ENCODE measurements at regions not wholly inside any gene's neighbourhood (a gene's known extent, or its start where the extent isn't known, plus 50 kb on each side); places are given as distances from the start of the nearest gene placed in this dataset.
"Not testable (repeated sequence)": the region's sequence is repeated elsewhere in the genome, so short reads cannot be mapped to it uniquely, and the experiment has no call there.

- H3K9ac ChIP-seq, result no peak overlapping the region
- no peaks in the 10 kb centered on the region for H3K36me3 ChIP-seq
- TF ChIP-seq Cebpa-rat (IDR thresholded peaks at IDR 0.05), result no peak
- no peaks in the 10 kb centered on the region for H3K27me3 ChIP-seq
- no peak overlapping the region for H3K4me3 ChIP-seq
- no peak overlapping the region for H3K4me2 ChIP-seq
- peaks cover 0 to 19% (median 10%) of the 10 kb centered on the region in 11 experiments; a peak in 14 of 22 replicates for H3K9me3 ChIP-seq (replicated peaks in 1 of 11)
- no peaks in the 10 kb centered on the region for H3K4me1 ChIP-seq
- no peaks in the 10 kb centered on the region for H4K20me1 ChIP-seq
- H3K27ac ChIP-seq, result no peak overlapping the region
These were observed 469.5 kb upstream of the PIK3R1 start for GRCh38 chr5:67746103-67746502.

- H3K4me2 ChIP-seq, result no peak overlapping the region
- H3K9ac ChIP-seq, result no peak overlapping the region
- peaks cover 0 to 15% (median 0%) of the 10 kb centered on the region in 11 experiments; a peak in 3 of 22 replicates for H3K9me3 ChIP-seq (replicated peaks in 1 of 11)
- TF ChIP-seq Cebpa-rat (IDR thresholded peaks at IDR 0.05), result no peak
- H3K36me3 ChIP-seq, result no peaks in the 10 kb centered on the region
- H3K4me3 ChIP-seq, result no peak overlapping the region
- no peaks in the 10 kb centered on the region; a peak in 2 of 20 replicates for H3K4me1 ChIP-seq
- no peaks in the 10 kb centered on the region for H3K27me3 ChIP-seq
- H3K27ac ChIP-seq, result no peak overlapping the region
- no peaks in the 10 kb centered on the region for H4K20me1 ChIP-seq
These were observed 482.6 kb upstream of the PIK3R1 start for GRCh38 chr5:67732921-67733320.

GRCh38 chr5:67732471-67732870 lies 483.1 kb upstream of the PIK3R1 start:
- Histone ChIP-seq H3K27ac (no peak overlapping the region), H3K4me3 (no peak overlapping the region), H3K9ac (no peak overlapping the region), H3K4me1 (no peaks in the 10 kb centered on the region; a peak in 2 of 20 replicates), H3K36me3 (no peaks in the 10 kb centered on the region), H3K27me3 (no peaks in the 10 kb centered on the region), H3K9me3 (replicated peaks in 1 of 11) (peaks cover 0 to 15% (median 0%) of the 10 kb centered on the region in 11 experiments; a peak in 3 of 22 replicates), H3K4me2 (no peak overlapping the region), H4K20me1 (no peaks in the 10 kb centered on the region)
- no peak for TF ChIP-seq Cebpa-rat (IDR thresholded peaks at IDR 0.05)

- Histone ChIP-seq H3K27me3 (no peaks in the 10 kb centered on the region), H3K4me2 (no peak overlapping the region), H4K20me1 (no peaks in the 10 kb centered on the region), H3K4me1 (no peaks in the 10 kb centered on the region; a peak in 2 of 20 replicates), H3K9me3 (replicated peaks in 1 of 11) (peaks cover 0 to 15% (median 0%) of the 10 kb centered on the region in 11 experiments; a peak in 3 of 22 replicates), H3K27ac (no peak overlapping the region), H3K4me3 (no peak overlapping the region), H3K36me3 (no peaks in the 10 kb centered on the region), H3K9ac (no peak overlapping the region)
- TF ChIP-seq Cebpa-rat (IDR thresholded peaks at IDR 0.05), result no peak
These were observed 483.7 kb upstream of the PIK3R1 start for GRCh38 chr5:67731886-67732285.

GRCh38 chr5:67730917-67731474 lies 484.6 kb upstream of the PIK3R1 start:
- no peak overlapping the region for H3K4me3 ChIP-seq
- no peaks in the 10 kb centered on the region for H3K36me3 ChIP-seq
- TF ChIP-seq Cebpa-rat (IDR thresholded peaks at IDR 0.05), result no peak
- H4K20me1 ChIP-seq, result no peaks in the 10 kb centered on the region
- H3K9ac ChIP-seq, result no peak overlapping the region
- H3K4me2 ChIP-seq, result no peak overlapping the region
- no peaks in the 10 kb centered on the region; a peak in 2 of 20 replicates for H3K4me1 ChIP-seq
- peaks cover 0 to 15% (median 0%) of the 10 kb centered on the region in 11 experiments; a peak in 3 of 22 replicates for H3K9me3 ChIP-seq (replicated peaks in 1 of 11)
- H3K27ac ChIP-seq, result no peak overlapping the region
- H3K27me3 ChIP-seq, result no peaks in the 10 kb centered on the region

GRCh38 chr5:67728326-67728890 lies 487.1 kb upstream of the PIK3R1 start:
- no peaks in the 10 kb centered on the region; a peak in 2 of 20 replicates for H3K4me1 ChIP-seq
- no peak for TF ChIP-seq Cebpa-rat (IDR thresholded peaks at IDR 0.05)
- H3K36me3 ChIP-seq, result no peaks in the 10 kb centered on the region
- H4K20me1 ChIP-seq, result no peaks in the 10 kb centered on the region
- H3K9ac ChIP-seq, result no peak overlapping the region
- no peaks in the 10 kb centered on the region for H3K9me3 ChIP-seq (replicated peaks in 1 of 11)
- H3K4me3 ChIP-seq, result no peak overlapping the region
- no peak overlapping the region for H3K4me2 ChIP-seq
- no peaks in the 10 kb centered on the region for H3K27me3 ChIP-seq
- no peak overlapping the region for H3K27ac ChIP-seq

- no peaks in the 10 kb centered on the region for H4K20me1 ChIP-seq
- no peaks in the 10 kb centered on the region for H3K27me3 ChIP-seq
- H3K27ac ChIP-seq, result no peak overlapping the region
- H3K36me3 ChIP-seq, result no peaks in the 10 kb centered on the region
- no peaks in the 10 kb centered on the region for H3K9me3 ChIP-seq (replicated peaks in 1 of 11)
- TF ChIP-seq Cebpa-rat (IDR thresholded peaks at IDR 0.05), result no peak
- H3K4me2 ChIP-seq, result no peak overlapping the region
- no peaks in the 10 kb centered on the region for H3K4me1 ChIP-seq
- no peak overlapping the region for H3K4me3 ChIP-seq
- H3K9ac ChIP-seq, result no peak overlapping the region
These were observed 490.0 kb upstream of the PIK3R1 start for GRCh38 chr5:67725604-67726003.

GRCh38 chr5:67724412-67725135 lies 491.0 kb upstream of the PIK3R1 start:
- Histone ChIP-seq H3K9me3 (replicated peaks in 1 of 11) (no peaks in the 10 kb centered on the region), H3K27me3 (no peaks in the 10 kb centered on the region), H3K4me2 (no peak overlapping the region), H3K9ac (no peak overlapping the region), H4K20me1 (no peaks in the 10 kb centered on the region), H3K4me1 (no peaks in the 10 kb centered on the region), H3K36me3 (no peaks in the 10 kb centered on the region), H3K27ac (no peak overlapping the region), H3K4me3 (no peak overlapping the region)
- no peak for TF ChIP-seq Cebpa-rat (IDR thresholded peaks at IDR 0.05)

- no peaks in the 10 kb centered on the region for H3K4me1 ChIP-seq
- TF ChIP-seq Cebpa-rat (IDR thresholded peaks at IDR 0.05), result no peak
These were observed 491.7 kb upstream of the PIK3R1 start for GRCh38 chr5:67723873-67724272.

GRCh38 chr5:67722582-67722981 lies 493.0 kb upstream of the PIK3R1 start:
- not testable (repeated sequence) for H3K9ac ChIP-seq; H3K4me2 ChIP-seq; H3K27me3 ChIP-seq; H3K27ac ChIP-seq; H3K36me3 ChIP-seq; H3K4me1 ChIP-seq; H3K9me3 ChIP-seq (replicated peaks in 1 of 11); H4K20me1 ChIP-seq; H3K4me3 ChIP-seq

More at GRCh38 chr5:67723873-67724272, 491.7 kb upstream of the PIK3R1 start:
- Histone ChIP-seq H3K4me3 (no peak overlapping the region), H4K20me1 (no peaks in the 10 kb centered on the region), H3K27me3 (no peaks in the 10 kb centered on the region), H3K9ac (no peak overlapping the region), H3K4me2 (no peak overlapping the region), H3K9me3 (replicated peaks in 1 of 11) (no peaks in the 10 kb centered on the region), H3K27ac (no peak overlapping the region), H3K36me3 (no peaks in the 10 kb centered on the region)

Measured in BLaER1 treated with 17β-estradiol and CSF1 and Interleukin-3, amounts not matched to agents 10 nM and 100 nM (cell line).